ENCODE measurements at regions not wholly inside any gene's neighbourhood (a gene's known extent, or its start where the extent isn't known, plus 50 kb on each side); places are given as distances from the start of the nearest gene placed in this dataset.

DNA sequence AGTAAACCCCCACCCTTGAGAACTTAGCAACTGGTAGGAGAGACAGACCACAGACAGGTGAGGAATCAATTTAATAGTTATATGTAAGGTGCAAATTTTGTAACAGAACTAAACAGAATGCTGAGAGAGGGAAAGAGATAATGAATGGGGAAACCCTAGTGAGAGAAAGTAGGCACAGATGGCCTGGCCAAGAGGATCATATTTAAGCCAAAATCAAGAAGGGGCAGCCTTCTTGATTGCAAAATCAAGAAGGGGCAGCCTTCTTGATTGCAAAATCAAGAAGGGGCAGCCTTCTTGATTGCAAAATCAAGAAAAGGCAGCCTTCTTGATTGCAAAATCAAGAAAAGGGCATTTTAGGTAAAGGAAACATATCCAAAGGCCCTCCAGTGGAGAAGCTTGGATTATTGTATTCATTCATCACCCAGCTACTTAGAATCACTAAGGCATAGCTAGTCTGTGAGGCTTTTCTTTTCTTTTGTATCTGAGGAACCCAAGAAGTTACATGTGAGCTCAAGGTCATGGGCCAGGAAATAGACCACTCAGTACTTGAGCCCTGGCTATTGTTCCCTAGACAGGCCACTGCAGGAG is 190.6 kb downstream of the CYLD start:
- Histone ChIP-seq H3K79me2 (ENCODE audit: control insufficient read depth in 1 of 2, insufficient read depth in 2 of 2, low read length in 2 of 2) (no peaks in the 10 kb centered on the region), H3K18ac (ENCODE audit: extremely low read depth, low read length) (no peak overlapping the region), H4K20me1 (replicated peaks in 1 of 2; ENCODE audit: control insufficient read depth in 1 of 2, insufficient read depth in 2 of 2, low read length in 2 of 2) (no peaks in the 10 kb centered on the region), H3K4me1 (replicated peaks in 1 of 4; ENCODE audit: control insufficient read depth in 3 of 4, insufficient read depth in 4 of 4, low read length in 3 of 4) (no peaks in the 10 kb centered on the region), H2BK12ac (ENCODE audit: low read depth, low read length) (no peak overlapping the region), H3K79me1 (ENCODE audit: low read depth, low read length) (no peaks in the 10 kb centered on the region), H3K27me3 (replicated peaks in 1 of 4; ENCODE audit: control insufficient read depth in 3 of 4, extremely low read depth in 1 of 4, insufficient read depth in 3 of 4, low read length in 3 of 4) (no peaks in the 10 kb centered on the region), H3K9ac (replicated peaks in 1 of 4; ENCODE audit: extremely low read depth in 1 of 4, low read depth in 3 of 4, low read length in 3 of 4) (no peak overlapping the region), H3K4me2 (ENCODE audit: insufficient read depth in 1 of 2, low read depth in 2 of 2, low read length in 2 of 2) (no peak overlapping the region), H3K9me3 (ENCODE audit: insufficient read depth in 2 of 2, low read depth in 1 of 2, low read length in 1 of 2) (no peaks in the 10 kb centered on the region), H4K91ac (replicated peaks; ENCODE audit: insufficient read length, low read length) (no peak overlapping the region), H3K36me3 (ENCODE audit: control insufficient read depth in 2 of 4, insufficient read depth in 4 of 4, low read length in 3 of 4) (no peaks in the 10 kb centered on the region), H4K8ac (ENCODE audit: extremely low read depth, insufficient read depth, low read length) (no peak overlapping the region), H3K4ac (replicated peaks; ENCODE audit: insufficient read length, low read depth, low read length) (no peak overlapping the region), H3K23me2 (ENCODE audit: low read depth, low read length) (no peaks in the 10 kb centered on the region), H3K23ac (ENCODE audit: insufficient read length) (no peak overlapping the region), H3K14ac (ENCODE audit: insufficient read length) (no peak overlapping the region), H3K56ac (replicated peaks; ENCODE audit: insufficient read length, low read depth, low read length) (no peak overlapping the region), H4K5ac (ENCODE audit: insufficient read length, low read depth, low read length) (no peak overlapping the region), H2BK5ac (ENCODE audit: low read depth, low read length) (no peak overlapping the region), H2BK15ac (ENCODE audit: low read length) (no peak overlapping the region), H2AFZ (ENCODE audit: low read length) (no peak overlapping the region), H2AK5ac (ENCODE audit: low read depth, low read length) (no peak overlapping the region), H3K27ac (ENCODE audit: low read depth, low read length) (no peak overlapping the region), H2BK20ac (ENCODE audit: low read length) (no peak overlapping the region), H2BK120ac (replicated peaks; ENCODE audit: low read depth, low read length) (no peak overlapping the region), H3K4me3 (ENCODE audit: extremely low read depth in 1 of 4, insufficient read depth in 2 of 4, low read depth in 3 of 4, low read length in 4 of 4) (no peak overlapping the region)
- FAIRE-seq (no peak), DNase-seq (ENCODE audit: low read depth in 1 of 2, low spot score in 2 of 2) (no peak)
- TF ChIP-seq NANOG (IDR thresholded peaks at IDR 0.05; ENCODE audit: insufficient read depth, low read depth, low read length, poor library complexity, severe bottlenecking) (no peak), KDM1A (IDR thresholded peaks at IDR 0.05; ENCODE audit: borderline replicate concordance, low read length) (no peak), TEAD4 (IDR thresholded peaks at IDR 0.05; ENCODE audit: low read depth, low read length) (no peak), PHF8 (conservative IDR thresholded peaks at IDR 0.05; ENCODE audit: low read depth, low read length) (no peak), BCL11A (IDR thresholded peaks at IDR 0.05; ENCODE audit: low read depth in 2 of 2, low read length in 2 of 2) (no peak), TBP (IDR thresholded peaks at IDR 0.05; ENCODE audit: low read depth, low read length) (no peak)
- CTCF ChIA-PET (ENCODE audit: partially characterized antibody) = interaction anchor here (0.7 to 1.3 kb wide), 3 partner anchors 10 to 257 kb away, joined by 3 to 4 read pairs (median 3); no protein-coding TSS in a partner anchor
- POLR2A ChIA-PET (ENCODE audit: partially characterized antibody) = no interaction called here
